SK-N-MC (cell line): ENCODE measurements at regions not wholly inside any gene's neighbourhood (a gene's known extent, or its start where the extent isn't known, plus 50 kb on each side); places are given as distances from the start of the nearest gene placed in this dataset.

Source experiments
- EZH2 ChIP-seq: fragments of 200-600 bp; sonication (generic); IDR thresholded peaks from one replicate; pipeline ENCODE4 v1.6.1; 2017; ENCODE audit warnings: antibody characterized with exemption
- FOXP2 ChIP-seq: optimal IDR thresholded peaks from 2 replicates; pipeline ENCODE3; 2011; ENCODE audit warnings: mild to moderate bottlenecking, moderate library complexity; ENCODE audit not compliant: insufficient read depth; ENCODE audit errors: extremely low read length, control extremely low read depth
- POLR2AphosphoS5 ChIP-seq: IDR thresholded peaks from 2 replicates; pipeline ENCODE4 v1.6.1; 2012; ENCODE audit warnings: mild to moderate bottlenecking, low read depth, low read length, borderline replicate concordance

DNA sequence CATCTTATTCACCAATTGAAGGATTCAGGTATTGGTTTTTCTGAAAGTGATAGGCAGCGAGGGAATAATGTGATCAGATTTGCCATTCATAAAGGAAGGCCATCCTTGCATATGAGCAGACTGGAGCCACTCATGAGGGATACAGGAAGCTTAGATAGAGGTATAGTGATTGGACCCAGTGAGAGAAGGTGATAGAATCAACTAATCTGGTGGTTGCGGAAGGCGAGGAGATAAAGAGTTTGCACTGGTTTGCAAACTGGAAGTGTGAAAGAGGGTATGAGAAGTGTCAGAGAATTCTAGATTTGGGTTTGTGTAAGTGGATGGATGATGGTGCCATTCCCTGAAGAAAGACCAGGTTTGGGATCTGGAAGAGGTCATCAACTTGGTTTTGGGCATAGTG is 57.3 kb upstream of the RASGEF1B start:
- TF ChIP-seq POLR2AphosphoS5 (no peak), EZH2 (no peak), FOXP2 (no peak)
